MM.1S (cell line): ENCODE measurements at regions not wholly inside any gene's neighbourhood (a gene's known extent, or its start where the extent isn't known, plus 50 kb on each side); places are given as distances from the start of the nearest gene placed in this dataset.

ENCODE experiments used
- DNase-seq: peaks from one replicate; pipeline ENCODE4 v3.0.0-alpha.2; 2015
- H2AFZ ChIP-seq: fragments of 300-600 bp; sonication (generic); 2 replicates; pipeline ENCODE4 v1.6.0; 2016; ENCODE audit warnings: antibody characterized with exemption, low read length
- H3F3A ChIP-seq: fragments of 300-600 bp; sonication (generic); 2 replicates; pipeline ENCODE4 v1.6.1; 2016; ENCODE audit warnings: mild to moderate bottlenecking, antibody characterized with exemption, low read length, moderate library complexity, mixed read lengths; ENCODE audit not compliant: insufficient read depth
- H3K27ac ChIP-seq: fragments of 300-600 bp; sonication (generic); 2 replicates; pipeline ENCODE4 v1.5.1; 2016; ENCODE audit warnings: mild to moderate bottlenecking, low read length
- H3K27me3 ChIP-seq: fragments of 300-600 bp; sonication (generic); replicated peaks from 2 replicates; pipeline ENCODE4 v1.6.0; 2016; ENCODE audit warnings: low read length; ENCODE audit not compliant: insufficient read depth
- H3K36me3 ChIP-seq: fragments of 300-600 bp; sonication (generic); replicated peaks from 2 replicates; pipeline ENCODE4 v1.6.1; 2016; ENCODE audit warnings: mild to moderate bottlenecking, low read length, mixed read lengths; ENCODE audit not compliant: insufficient read depth
- H3K4me1 ChIP-seq: fragments of 300-600 bp; sonication (generic); 2 replicates; pipeline ENCODE4 v1.6.1; 2016; ENCODE audit warnings: low read length, mixed read lengths
- H3K4me2 ChIP-seq: fragments of 300-600 bp; sonication (generic); 2 replicates; pipeline ENCODE4 v1.6.0; 2016; ENCODE audit warnings: low read depth, low read length
- H3K4me3 ChIP-seq: fragments of 300-600 bp; sonication (generic); 2 replicates; pipeline ENCODE4 v1.5.1; 2016; ENCODE audit warnings: low read length, mixed read lengths
- H3K79me2 ChIP-seq: fragments of 300-600 bp; sonication (generic); 2 replicates; pipeline ENCODE4 v1.6.1; 2016; ENCODE audit warnings: mixed run types, low read length, mixed read lengths
- H3K9ac ChIP-seq: fragments of 300-600 bp; sonication (generic); 2 replicates; pipeline ENCODE4 v1.6.1; 2016; ENCODE audit warnings: low read length, mixed read lengths
- H3K9me2 ChIP-seq: fragments of 300-600 bp; sonication (generic); replicated peaks from 2 replicates; pipeline ENCODE4 v1.6.1; 2016; ENCODE audit warnings: mild to moderate bottlenecking, low read length, mixed read lengths; ENCODE audit not compliant: insufficient read depth
- H3K9me3 ChIP-seq: fragments of 300-600 bp; sonication (generic); replicated peaks from 2 replicates; pipeline ENCODE4 v1.6.1; 2016; ENCODE audit warnings: mild to moderate bottlenecking, low read length, mixed read lengths; ENCODE audit not compliant: insufficient read depth
- H4K20me1 ChIP-seq: fragments of 300-600 bp; sonication (generic); 2 replicates; pipeline ENCODE4 v1.6.1; 2016; ENCODE audit warnings: mild to moderate bottlenecking, low read length, moderate library complexity, mixed read lengths; ENCODE audit not compliant: insufficient read depth
- EZH2 ChIP-seq: fragments of 300-600 bp; sonication (generic); optimal IDR thresholded peaks from 2 replicates; pipeline ENCODE3; 2017; ENCODE audit warnings: low read depth, mild to moderate bottlenecking, antibody characterized with exemption, low read length, mixed read lengths
- EZH2phosphoT487 ChIP-seq: fragments of 300-600 bp; sonication (generic); IDR thresholded peaks from 2 replicates; pipeline ENCODE4 v1.6.1; 2018; ENCODE audit warnings: antibody characterized with exemption, low read length
- TF ChIP-seq, protein P1 (sequence below): fragments of 300-600 bp; sonication (generic); IDR thresholded peaks from 2 replicates; pipeline ENCODE4 v1.5.1; 2016; ENCODE audit warnings: antibody characterized with exemption, low read length, mixed read lengths

DNA sequence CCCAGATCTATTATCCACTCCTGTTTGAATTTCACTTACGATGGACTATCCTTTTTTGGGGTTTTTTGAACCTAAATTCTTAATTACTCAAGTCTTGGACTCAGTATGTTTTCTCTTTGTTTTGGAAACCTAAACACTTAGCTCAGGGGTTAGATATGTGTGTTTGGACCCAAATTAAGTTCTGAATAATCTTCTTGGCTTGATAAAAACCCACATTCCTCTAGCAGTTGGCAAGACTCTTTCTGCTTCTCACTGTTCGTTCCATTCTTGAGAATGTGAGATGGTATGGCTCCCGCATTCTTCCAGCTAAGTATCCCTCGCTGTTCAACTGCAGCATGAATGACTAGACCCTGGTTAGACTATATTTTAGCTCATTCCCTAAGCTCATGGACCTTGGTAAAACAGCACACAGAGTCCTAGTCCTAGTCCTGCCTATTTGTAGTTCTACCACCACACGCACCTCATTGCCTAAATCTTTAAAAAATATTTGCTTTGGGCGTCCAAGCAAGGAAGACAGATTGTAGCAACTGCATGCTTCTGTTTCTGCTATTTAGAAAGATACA, 860.0 kb downstream of the RPS29 start:
- Histone ChIP-seq H3F3A (no peaks in the 10 kb centered on the region), H4K20me1 (no peaks in the 10 kb centered on the region), H3K4me1 (no peaks in the 10 kb centered on the region), H3K36me3 (no peaks in the 10 kb centered on the region), H3K4me3 (no peak overlapping the region), H2AFZ (no peak overlapping the region), H3K4me2 (no peak overlapping the region), H3K27ac (no peak overlapping the region), H3K9me2 (no peaks in the 10 kb centered on the region), H3K79me2 (no peaks in the 10 kb centered on the region), H3K27me3 (no peaks in the 10 kb centered on the region), H3K9me3 (no peaks in the 10 kb centered on the region), H3K9ac (no peak overlapping the region)
- TF ChIP-seq EZH2 (no peak), EZH2phosphoT487 (no peak)
- TF ChIP-seq, protein P1, sequence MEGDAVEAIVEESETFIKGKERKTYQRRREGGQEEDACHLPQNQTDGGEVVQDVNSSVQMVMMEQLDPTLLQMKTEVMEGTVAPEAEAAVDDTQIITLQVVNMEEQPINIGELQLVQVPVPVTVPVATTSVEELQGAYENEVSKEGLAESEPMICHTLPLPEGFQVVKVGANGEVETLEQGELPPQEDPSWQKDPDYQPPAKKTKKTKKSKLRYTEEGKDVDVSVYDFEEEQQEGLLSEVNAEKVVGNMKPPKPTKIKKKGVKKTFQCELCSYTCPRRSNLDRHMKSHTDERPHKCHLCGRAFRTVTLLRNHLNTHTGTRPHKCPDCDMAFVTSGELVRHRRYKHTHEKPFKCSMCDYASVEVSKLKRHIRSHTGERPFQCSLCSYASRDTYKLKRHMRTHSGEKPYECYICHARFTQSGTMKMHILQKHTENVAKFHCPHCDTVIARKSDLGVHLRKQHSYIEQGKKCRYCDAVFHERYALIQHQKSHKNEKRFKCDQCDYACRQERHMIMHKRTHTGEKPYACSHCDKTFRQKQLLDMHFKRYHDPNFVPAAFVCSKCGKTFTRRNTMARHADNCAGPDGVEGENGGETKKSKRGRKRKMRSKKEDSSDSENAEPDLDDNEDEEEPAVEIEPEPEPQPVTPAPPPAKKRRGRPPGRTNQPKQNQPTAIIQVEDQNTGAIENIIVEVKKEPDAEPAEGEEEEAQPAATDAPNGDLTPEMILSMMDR, result no peak
- no peak for DNase-seq

DNA sequence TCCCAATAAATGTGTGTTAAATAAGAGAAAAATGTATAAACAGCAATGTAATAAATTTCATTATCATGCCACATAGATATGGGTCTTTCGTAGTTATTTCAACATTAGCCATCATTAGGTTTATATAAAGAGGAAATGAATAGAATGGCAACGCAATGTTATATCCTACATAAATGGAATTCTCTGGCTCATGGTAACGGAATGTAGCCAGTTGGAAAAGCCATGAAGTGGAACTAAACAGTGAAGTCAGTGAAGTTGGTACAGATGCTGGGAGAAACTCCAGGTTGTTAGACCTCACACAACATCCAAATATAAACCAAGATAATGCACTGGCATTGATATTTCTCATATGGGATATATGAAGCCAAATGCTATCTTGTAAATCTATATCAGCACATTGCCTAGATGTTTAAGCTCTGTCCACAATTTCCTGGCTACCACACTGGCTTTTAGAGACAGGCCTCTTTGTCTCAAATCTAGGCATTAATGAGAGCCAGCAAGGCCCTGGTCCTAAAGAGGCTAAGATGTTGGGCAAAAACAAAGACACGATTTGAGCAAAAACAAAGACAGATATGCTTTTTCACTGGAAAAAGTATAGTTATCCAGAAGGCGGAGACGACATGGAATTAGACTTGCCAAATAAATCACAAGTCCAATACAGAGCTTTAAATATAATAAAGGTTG, 861.0 kb downstream of the RPS29 start:
- H3K9me2 ChIP-seq, result no peaks in the 10 kb centered on the region
- H3K9me3 ChIP-seq, result no peaks in the 10 kb centered on the region
- TF ChIP-seq EZH2 (no peak), EZH2phosphoT487 (no peak)
- TF ChIP-seq, protein P1, result no peak
- H3K27me3 ChIP-seq, result no peaks in the 10 kb centered on the region
- no peaks in the 10 kb centered on the region for H3F3A ChIP-seq
- H3K4me2 ChIP-seq, result no peak overlapping the region
- no peak for DNase-seq
- no peaks in the 10 kb centered on the region for H4K20me1 ChIP-seq
- no peaks in the 10 kb centered on the region for H3K4me1 ChIP-seq
- H2AFZ ChIP-seq, result no peak overlapping the region
- H3K4me3 ChIP-seq, result no peak overlapping the region
- H3K9ac ChIP-seq, result no peak overlapping the region
- no peaks in the 10 kb centered on the region for H3K36me3 ChIP-seq
- H3K27ac ChIP-seq, result no peak overlapping the region
- H3K79me2 ChIP-seq, result no peaks in the 10 kb centered on the region

DNA sequence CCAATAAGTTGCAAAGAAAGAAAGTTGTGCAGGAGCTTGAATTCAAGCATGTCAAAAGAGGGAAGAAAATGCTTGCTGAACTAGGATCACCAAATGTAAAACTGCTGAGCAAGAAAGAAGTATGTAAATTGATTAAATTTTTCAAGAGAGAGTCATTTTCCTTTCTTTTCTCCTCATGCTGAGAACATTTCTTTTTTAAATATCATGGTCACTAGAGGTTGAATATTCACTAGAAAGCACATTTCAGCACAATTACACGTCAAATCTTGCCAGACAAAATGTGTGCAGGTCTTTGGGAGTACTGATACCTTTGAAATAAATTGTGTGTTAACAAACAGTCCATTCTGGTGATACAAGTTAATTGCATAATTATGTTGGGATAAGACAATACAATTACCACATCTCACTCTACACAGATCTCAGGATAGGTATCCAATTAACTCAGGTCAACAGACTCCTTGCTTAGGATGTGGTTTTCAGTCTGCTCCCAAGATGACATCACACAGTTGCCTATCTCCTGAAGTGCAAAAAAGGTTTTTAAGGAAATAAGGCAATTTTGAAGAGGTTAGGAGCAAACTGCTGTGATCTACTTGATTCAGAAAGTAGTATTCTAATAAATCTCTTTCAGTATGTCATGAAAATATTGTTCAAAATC, 862.2 kb downstream of the RPS29 start:
- Histone ChIP-seq H2AFZ (no peak overlapping the region), H3K4me3 (no peak overlapping the region), H3K27me3 (no peaks in the 10 kb centered on the region), H3K79me2 (no peaks in the 10 kb centered on the region), H3K9ac (no peak overlapping the region), H3K4me2 (no peak overlapping the region), H3K36me3 (no peaks in the 10 kb centered on the region), H3K27ac (no peak overlapping the region), H4K20me1 (no peaks in the 10 kb centered on the region), H3K4me1 (no peaks in the 10 kb centered on the region), H3K9me3 (no peaks in the 10 kb centered on the region), H3K9me2 (no peaks in the 10 kb centered on the region), H3F3A (no peaks in the 10 kb centered on the region)
- TF ChIP-seq EZH2 (no peak), EZH2phosphoT487 (no peak)
- TF ChIP-seq, protein P1, result no peak
- DNase-seq, result no peak
